ENCODE measurements at regions not wholly inside any gene's neighbourhood (a gene's known extent, or its start where the extent isn't known, plus 50 kb on each side); places are given as distances from the start of the nearest gene placed in this dataset.

DNA sequence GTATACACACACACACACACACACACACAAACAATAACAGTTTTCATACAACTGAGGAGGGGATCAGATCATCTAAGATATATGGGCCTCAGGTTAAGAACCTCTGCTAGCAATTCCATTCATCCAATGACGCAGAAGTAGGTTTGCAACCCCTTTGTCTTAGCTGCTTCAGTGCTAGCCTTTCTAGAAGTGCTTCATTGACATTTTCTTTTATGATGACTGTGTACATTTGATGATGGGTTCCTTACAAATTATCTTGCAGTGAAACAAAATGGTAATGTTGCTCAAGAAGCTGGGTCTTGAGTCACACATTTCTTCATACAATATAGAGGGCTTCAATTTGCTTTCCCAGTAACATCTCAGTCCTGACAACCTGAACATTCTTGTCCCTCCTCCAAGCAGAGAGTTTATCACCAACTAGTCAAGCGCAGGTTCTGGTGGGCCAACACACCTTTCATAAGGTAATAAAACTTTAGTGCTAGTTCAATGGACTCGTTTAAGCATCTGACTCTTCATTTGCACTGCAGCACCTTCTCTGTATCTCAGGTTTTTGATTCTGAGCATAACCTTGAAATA, 269.5 kb downstream of the CNTN3 start:
- DNase-seq (ENCODE audit: low read depth): no peak
- TF ChIP-seq, protein P1, sequence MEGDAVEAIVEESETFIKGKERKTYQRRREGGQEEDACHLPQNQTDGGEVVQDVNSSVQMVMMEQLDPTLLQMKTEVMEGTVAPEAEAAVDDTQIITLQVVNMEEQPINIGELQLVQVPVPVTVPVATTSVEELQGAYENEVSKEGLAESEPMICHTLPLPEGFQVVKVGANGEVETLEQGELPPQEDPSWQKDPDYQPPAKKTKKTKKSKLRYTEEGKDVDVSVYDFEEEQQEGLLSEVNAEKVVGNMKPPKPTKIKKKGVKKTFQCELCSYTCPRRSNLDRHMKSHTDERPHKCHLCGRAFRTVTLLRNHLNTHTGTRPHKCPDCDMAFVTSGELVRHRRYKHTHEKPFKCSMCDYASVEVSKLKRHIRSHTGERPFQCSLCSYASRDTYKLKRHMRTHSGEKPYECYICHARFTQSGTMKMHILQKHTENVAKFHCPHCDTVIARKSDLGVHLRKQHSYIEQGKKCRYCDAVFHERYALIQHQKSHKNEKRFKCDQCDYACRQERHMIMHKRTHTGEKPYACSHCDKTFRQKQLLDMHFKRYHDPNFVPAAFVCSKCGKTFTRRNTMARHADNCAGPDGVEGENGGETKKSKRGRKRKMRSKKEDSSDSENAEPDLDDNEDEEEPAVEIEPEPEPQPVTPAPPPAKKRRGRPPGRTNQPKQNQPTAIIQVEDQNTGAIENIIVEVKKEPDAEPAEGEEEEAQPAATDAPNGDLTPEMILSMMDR (IDR thresholded peaks at IDR 0.05; ENCODE audit: insufficient read depth, low read length): no peak
- no peak overlapping the region for H3K4me3 ChIP-seq (ENCODE audit: low read depth, low read length)

DNA sequence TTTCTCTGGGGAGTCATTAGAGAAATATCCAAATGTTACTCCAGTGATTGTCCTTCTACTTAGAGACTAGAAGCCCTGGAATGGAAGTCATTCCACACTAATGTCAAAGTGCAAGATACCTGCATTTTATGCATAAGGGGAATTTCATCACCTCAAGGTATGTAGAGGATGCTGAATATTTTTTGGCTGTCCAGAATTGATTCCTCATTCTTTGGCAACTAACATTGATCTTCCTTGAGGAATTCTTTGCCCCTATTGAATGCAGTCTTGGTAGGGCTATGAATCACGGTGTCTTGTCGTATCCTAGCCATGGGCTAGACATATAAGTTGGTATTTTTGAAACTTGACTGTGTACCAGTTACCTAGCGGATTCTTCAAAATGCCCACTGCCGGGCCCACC, 271.1 kb downstream of the CNTN3 start:
- H3K4me3 ChIP-seq (ENCODE audit: low read depth, low read length): no peak overlapping the region
- DNase-seq (ENCODE audit: low read depth): no peak
- TF ChIP-seq, protein P1 (IDR thresholded peaks at IDR 0.05; ENCODE audit: insufficient read depth, low read length): no peak

DNA sequence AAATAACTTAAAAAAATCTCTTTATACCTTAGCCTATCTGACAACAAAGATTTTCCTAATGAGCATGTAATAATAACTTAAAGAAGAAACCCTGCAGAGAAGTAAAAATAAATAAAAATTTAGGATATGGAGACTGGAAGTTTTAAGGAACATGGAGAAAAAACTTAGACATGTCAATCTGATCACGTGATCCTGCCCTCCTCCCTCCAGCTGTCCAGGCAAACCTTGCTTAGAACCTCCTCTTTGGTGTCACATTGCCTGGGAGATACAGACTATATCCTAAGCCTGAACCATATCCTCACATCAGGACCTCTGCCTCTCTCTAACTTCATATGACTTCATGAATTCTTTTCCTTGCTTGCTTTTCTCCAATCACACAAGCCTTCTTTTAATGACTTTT, 275.5 kb downstream of the CNTN3 start:
- TF ChIP-seq, protein P1 (IDR thresholded peaks at IDR 0.05; ENCODE audit: insufficient read depth, low read length): no peak
- DNase-seq (ENCODE audit: low read depth): no peak
- no peak overlapping the region for H3K4me3 ChIP-seq (ENCODE audit: low read depth, low read length)

DNA sequence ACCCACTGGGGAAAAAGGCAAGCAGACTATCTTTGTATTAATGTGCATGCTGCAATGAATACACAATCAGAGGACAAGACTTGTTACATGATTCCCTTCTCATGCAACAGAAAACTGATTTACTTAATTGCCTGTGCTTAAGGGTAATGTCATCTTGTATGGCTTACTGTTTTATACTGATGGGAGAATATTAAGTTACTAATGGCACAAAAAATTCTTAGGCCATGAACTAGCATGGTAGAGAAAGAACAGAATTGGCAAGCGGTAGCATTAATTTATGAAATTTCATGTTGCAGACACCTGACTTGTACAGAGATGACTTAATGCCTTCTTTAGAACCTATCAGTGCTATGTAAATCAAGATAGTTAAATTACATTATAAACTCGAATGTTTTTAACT, 282.3 kb downstream of the CNTN3 start:
- TF ChIP-seq, protein P1 (IDR thresholded peaks at IDR 0.05; ENCODE audit: insufficient read depth, low read length): no peak
- no peak for DNase-seq (ENCODE audit: low read depth)
- no peak overlapping the region for H3K4me3 ChIP-seq (ENCODE audit: low read depth, low read length)

DNA sequence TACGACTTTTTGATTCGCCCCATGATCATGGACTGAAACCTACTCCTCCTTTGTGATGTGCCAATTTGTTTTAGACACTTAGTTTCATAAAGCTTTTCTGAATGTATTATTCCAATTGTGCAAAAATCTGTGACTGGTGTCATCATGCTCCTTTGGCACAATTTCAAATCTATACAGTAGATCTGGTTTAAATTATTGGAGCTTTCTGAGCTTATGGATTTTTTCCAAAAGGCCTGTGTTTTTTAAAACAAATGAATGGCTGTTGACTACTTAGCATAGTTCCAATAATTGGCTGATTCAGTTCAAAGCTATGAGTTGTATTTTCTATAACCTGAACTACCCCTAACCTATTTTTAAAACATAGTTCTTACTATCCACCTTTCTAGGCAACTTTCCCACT, 282.7 kb downstream of the CNTN3 start:
- no peak overlapping the region for H3K4me3 ChIP-seq (ENCODE audit: low read depth, low read length)
- DNase-seq (ENCODE audit: low read depth): no peak
- TF ChIP-seq, protein P1 (IDR thresholded peaks at IDR 0.05; ENCODE audit: insufficient read depth, low read length): no peak

DNA sequence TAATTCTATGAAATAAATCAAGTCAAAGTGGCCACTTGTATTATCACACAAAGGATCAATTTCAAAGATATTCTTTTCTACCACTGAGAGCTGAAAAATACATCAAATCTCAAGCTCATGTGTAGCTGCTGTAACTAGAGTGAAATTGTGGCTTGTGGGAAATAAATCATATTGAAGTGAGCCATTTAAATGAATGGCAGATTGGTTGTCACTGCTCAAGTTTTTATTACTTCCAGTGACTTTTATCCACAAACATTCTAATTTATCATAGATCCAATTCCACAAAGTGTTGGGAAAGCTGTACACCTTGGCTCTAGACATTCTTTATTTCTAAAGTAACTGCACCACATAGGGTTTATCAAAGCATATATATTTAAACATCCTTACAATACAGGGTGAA, 285.4 kb downstream of the CNTN3 start:
- H3K4me3 ChIP-seq (ENCODE audit: low read depth, low read length): no peak overlapping the region
- TF ChIP-seq, protein P1 (IDR thresholded peaks at IDR 0.05; ENCODE audit: insufficient read depth, low read length): no peak
- no peak for DNase-seq (ENCODE audit: low read depth)

DNA sequence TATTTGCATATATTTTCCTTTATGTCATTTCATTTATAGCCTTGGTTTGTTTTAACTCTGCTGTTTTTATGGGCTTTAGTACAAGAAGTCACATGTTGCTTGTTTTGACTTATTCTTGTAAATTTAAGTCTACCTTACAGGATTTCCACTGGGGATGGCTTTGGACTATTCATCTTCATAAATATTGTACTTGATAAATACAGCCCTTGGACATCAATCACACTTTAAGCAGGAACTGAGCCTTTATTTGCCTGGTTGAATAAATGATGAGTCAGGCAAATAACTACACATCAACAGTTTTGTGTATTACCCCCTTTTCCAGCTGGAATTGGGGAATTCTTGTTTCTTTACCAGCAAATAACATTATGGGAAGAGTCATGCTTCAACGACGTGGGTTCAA, 286.0 kb downstream of the CNTN3 start:
- TF ChIP-seq, protein P1 (IDR thresholded peaks at IDR 0.05; ENCODE audit: insufficient read depth, low read length): no peak
- no peak overlapping the region for H3K4me3 ChIP-seq (ENCODE audit: low read depth, low read length)
- DNase-seq (ENCODE audit: low read depth): no peak
